CD4-positive, alpha-beta memory T cell (primary cell): ENCODE measurements at regions not wholly inside any gene's neighbourhood (a gene's known extent, or its start where the extent isn't known, plus 50 kb on each side); places are given as distances from the start of the nearest gene placed in this dataset.

Experiments used
- CTCF ChIA-PET: fragments of 350-600 bp; sonication (Branson Sonifier 250); formaldehyde crosslinking; loops from one replicate; lab custom pipeline; 2021; ENCODE audit warnings: inconsistent platforms; ENCODE audit not compliant: partially characterized antibody; lab: Charles Lee
- POLR2A ChIA-PET: fragments of 350-600 bp; sonication (Branson Sonifier 250); formaldehyde crosslinking; loops from one replicate; lab custom pipeline; 2021; ENCODE audit not compliant: partially characterized antibody; lab: Charles Lee
- DNase-seq, 5 donors: peaks; one replicate each; pipeline versions ENCODE4 v3.0.0 to v3.0.0-alpha.2; 2020 to 2022; ENCODE audit warnings: mixed read lengths in 1 of 5
- H3K27ac ChIP-seq: one replicate; pipeline ENCODE4 v1.7.0; 2013; ENCODE audit warnings: low read depth, low read length
- H3K27me3 ChIP-seq: 2 replicates; pipeline ENCODE4 v1.7.0; 2013; ENCODE audit warnings: mild to moderate bottlenecking, low read length, moderate library complexity; ENCODE audit not compliant: insufficient read depth
- H3K36me3 ChIP-seq: 2 replicates; pipeline ENCODE4 v1.7.0; 2013; ENCODE audit warnings: mild to moderate bottlenecking, low read length, moderate library complexity; ENCODE audit not compliant: insufficient read depth
- H3K4me1 ChIP-seq: 2 replicates; pipeline ENCODE4 v1.7.0; 2013; ENCODE audit warnings: mild to moderate bottlenecking, low read length, moderate library complexity; ENCODE audit not compliant: insufficient read depth
- H3K4me3 ChIP-seq, 2 donors: one replicate each; pipeline ENCODE4 v1.7.0; 2013; ENCODE audit warnings: low read length in 2 of 2, mild to moderate bottlenecking in 1 of 2
- H3K9me3 ChIP-seq, 2 donors: one replicate each; pipeline ENCODE4 v1.7.0; 2013; ENCODE audit warnings: low read length in 2 of 2, control low read depth in 1 of 2; ENCODE audit not compliant: control insufficient read depth in 1 of 2
- H3K27ac Mint-ChIP-seq, 7 donors: one replicate each; pipeline ENCODE4 v1.8.0; 2020 to 2021; ENCODE audit warnings: mixed read lengths in 7 of 7, mild to moderate bottlenecking in 6 of 7, inconsistent platforms in 3 of 7, moderate library complexity in 3 of 7
- H3K27me3 Mint-ChIP-seq, 2 donors: one replicate each; pipeline ENCODE4 v1.8.0; 2020 to 2021; ENCODE audit warnings: mixed read lengths in 2 of 2
- H3K36me3 Mint-ChIP-seq, 2 donors: one replicate each; pipeline ENCODE4 v1.8.0; 2020 to 2021; ENCODE audit warnings: mixed read lengths in 2 of 2, inconsistent platforms in 1 of 2, mild to moderate bottlenecking in 1 of 2
- H3K4me1 Mint-ChIP-seq, 4 donors: one replicate each; pipeline ENCODE4 v1.8.0; 2020 to 2021; ENCODE audit warnings: mixed read lengths in 4 of 4, mild to moderate bottlenecking in 1 of 4
- H3K4me3 Mint-ChIP-seq, 8 donors: one replicate each; pipeline ENCODE4 v1.8.0; 2020 to 2021; ENCODE audit warnings: mixed read lengths in 8 of 8, mild to moderate bottlenecking in 7 of 8, moderate library complexity in 6 of 8, inconsistent platforms in 3 of 8
- H3K9me3 Mint-ChIP-seq, 8 donors: one replicate each; pipeline ENCODE4 v1.8.0; 2020 to 2021; ENCODE audit warnings: mixed read lengths in 8 of 8, mild to moderate bottlenecking in 5 of 8, inconsistent platforms in 3 of 8, moderate library complexity in 1 of 8
- intact Hi-C: fragments of 100-400 bp; cut with micrococcal nuclease; formaldehyde crosslinking; loops from one replicate; pipeline ENCODE4 v1.15.1; 2023

DNA sequence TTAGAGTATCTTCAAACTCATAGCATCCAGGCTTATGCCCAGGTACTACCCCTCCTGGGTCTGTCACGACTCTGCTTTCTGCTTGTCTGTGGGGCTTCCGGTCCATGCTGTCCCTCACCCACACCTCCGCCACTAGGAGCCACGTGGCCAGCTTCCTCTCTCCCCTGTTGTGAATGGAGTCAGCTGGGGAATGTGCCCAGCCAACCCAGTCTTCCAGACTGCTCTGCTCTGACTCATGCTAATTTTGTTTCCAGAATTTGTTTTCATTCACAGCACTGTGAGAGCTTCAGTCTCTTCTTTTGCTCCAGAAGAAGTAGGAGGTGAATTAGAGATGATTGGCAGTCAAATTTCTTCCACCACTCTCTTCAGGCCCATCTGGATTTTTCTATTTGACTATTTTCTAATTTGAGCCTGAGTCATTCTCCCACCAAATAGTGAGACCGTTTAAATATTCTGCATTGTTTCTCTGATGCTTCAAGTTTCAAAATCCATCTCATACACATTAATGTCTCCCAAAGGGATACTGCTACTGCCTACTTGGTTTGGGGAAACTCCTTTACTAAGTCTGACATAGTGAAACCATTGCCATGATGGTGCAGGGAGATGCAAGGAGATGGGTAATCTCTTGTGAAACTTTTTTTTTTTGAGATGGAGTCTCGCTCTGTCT lies 424.1 kb upstream of the KIF2A start:
- POLR2A ChIA-PET = no interaction called here
- no peak overlapping the region for H3K4me3 ChIP-seq

DNA sequence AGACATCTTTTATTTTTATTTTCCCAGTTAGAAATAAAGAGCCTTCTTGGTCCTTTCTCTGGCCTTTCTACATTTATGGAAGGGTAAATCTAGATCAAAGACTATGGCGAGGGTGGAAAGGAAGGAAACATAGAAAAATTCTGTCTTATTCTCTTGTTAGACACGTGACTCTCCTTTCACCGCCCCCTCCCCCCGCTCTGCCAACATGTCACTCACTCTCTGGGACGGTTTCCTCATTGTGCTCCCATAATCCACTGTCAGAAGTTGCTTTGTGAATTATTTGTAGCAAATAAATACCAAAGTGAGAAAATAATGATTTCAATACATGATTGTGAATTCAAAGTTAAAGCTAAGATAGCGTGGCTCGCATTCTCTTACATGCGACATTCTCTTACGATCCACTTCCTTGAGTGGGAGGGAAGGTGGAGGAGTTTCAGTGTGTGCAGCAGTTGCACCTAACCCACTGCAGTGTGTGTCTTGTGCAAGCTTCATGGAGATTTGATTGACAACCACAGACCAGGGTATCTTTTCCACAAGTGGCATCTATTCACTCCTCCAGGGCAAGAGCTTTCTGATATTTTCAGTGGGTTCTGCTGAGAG lies 423.0 kb upstream of the KIF2A start:
- Mint-ChIP-seq H3K27ac (no peak overlapping the region), H3K9me3 (peaks cover 0 to 7% (median 4%) of the 10 kb centered on the region in 8 donors), H3K27me3 (no peaks in the 10 kb centered on the region), H3K4me1 (no peaks in the 10 kb centered on the region), H3K36me3 (no peaks in the 10 kb centered on the region), H3K4me3 (no peak overlapping the region)
- no peak for DNase-seq
- intact Hi-C loops = no loop called here
- ChIA-PET POLR2A (no interaction called here), CTCF (no interaction called here)
- Histone ChIP-seq H3K36me3 (no peaks in the 10 kb centered on the region), H3K4me1 (no peaks in the 10 kb centered on the region), H3K27me3 (no peaks in the 10 kb centered on the region), H3K4me3 (no peak overlapping the region), H3K9me3 (no peaks in the 10 kb centered on the region), H3K27ac (no peak overlapping the region)

More for the DNA sequence above, 424.1 kb upstream of the KIF2A start:
- Histone ChIP-seq H3K4me1 (no peaks in the 10 kb centered on the region), H3K9me3 (no peaks in the 10 kb centered on the region), H3K27ac (no peak overlapping the region), H3K36me3 (no peaks in the 10 kb centered on the region), H3K27me3 (no peaks in the 10 kb centered on the region)
- no peak for DNase-seq
- no peak overlapping the region for H3K4me3 Mint-ChIP-seq
- peaks cover 0 to 1% of the 10 kb centered on the region in 2 donors for H3K27me3 Mint-ChIP-seq
- H3K36me3 Mint-ChIP-seq = no peaks in the 10 kb centered on the region
- H3K4me1 Mint-ChIP-seq = no peaks in the 10 kb centered on the region
- H3K27ac Mint-ChIP-seq = no peak overlapping the region
- intact Hi-C loops = no loop called here
- CTCF ChIA-PET = no interaction called here
- H3K9me3 Mint-ChIP-seq = peaks cover 0 to 6% (median 2%) of the 10 kb centered on the region in 8 donors

DNA sequence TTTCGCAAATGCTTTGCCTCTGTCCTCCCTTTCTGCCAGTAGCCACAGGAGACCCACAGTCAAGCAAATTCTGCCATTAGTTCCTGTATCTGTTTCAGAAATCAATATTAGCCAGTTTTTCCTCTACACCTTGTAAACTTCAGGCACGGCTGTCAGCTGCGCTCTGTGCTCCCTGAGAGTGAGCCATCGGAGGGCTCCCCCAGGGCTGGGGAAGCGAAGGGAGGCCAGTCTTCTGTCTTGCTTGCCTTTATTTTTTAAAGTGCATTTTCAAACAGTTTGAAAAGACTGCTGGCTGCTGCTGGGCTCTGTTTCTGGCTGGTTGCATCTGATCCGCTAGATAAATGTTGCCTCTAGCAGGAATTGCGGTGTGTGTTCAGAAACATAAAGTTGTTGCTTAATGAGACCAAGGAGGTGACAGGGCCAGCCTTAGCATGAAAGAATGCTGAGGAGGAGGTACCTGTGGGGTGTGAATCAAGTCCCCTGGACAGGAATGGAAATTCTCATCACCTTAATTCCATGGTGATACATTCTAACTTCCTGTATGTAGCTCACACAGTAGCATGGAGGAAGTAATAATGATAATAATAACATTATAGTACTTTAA lies 421.7 kb upstream of the KIF2A start:
- POLR2A ChIA-PET = interaction anchor here (0.7 kb wide), 1 partner anchor 41 kb away, joined by 3 read pairs; no protein-coding TSS in a partner anchor
- CTCF ChIA-PET = no interaction called here
- Histone ChIP-seq H3K9me3 (no peaks in the 10 kb centered on the region), H3K4me3 (no peak overlapping the region), H3K4me1 (no peaks in the 10 kb centered on the region), H3K36me3 (no peaks in the 10 kb centered on the region), H3K27me3 (no peaks in the 10 kb centered on the region), H3K27ac (no peak overlapping the region)
- H3K4me1 Mint-ChIP-seq = no peaks in the 10 kb centered on the region
- no peak overlapping the region for H3K27ac Mint-ChIP-seq
- no peak for DNase-seq
- no peaks in the 10 kb centered on the region for H3K27me3 Mint-ChIP-seq
- no peaks in the 10 kb centered on the region for H3K36me3 Mint-ChIP-seq
- no peak overlapping the region for H3K4me3 Mint-ChIP-seq
- intact Hi-C loops = no loop called here
- H3K9me3 Mint-ChIP-seq = peaks cover 0 to 11% (median 6%) of the 10 kb centered on the region in 8 donors

DNA sequence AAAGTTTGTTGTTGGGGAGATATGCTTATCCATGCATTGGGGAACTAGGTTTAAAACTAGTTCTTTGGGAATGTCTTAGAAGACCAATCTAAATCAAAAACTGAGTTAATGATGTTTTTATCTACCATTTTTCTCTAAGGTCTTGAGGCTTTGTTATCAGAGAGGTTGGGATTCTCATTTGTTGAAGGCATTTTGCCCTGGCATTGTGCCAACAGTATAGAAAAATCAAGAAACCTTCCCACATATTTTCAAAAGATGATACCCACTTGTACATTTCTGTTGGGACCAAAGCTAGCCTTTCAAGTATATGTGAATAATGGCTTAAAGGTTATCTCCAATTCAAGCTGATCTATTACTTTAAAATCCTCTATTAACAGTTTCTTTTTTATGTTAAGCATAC lies 419.8 kb upstream of the KIF2A start:
- no peaks in the 10 kb centered on the region for H3K27me3 Mint-ChIP-seq
- H3K4me1 Mint-ChIP-seq = no peaks in the 10 kb centered on the region
- H3K27ac ChIP-seq = no peak overlapping the region
- H3K4me3 Mint-ChIP-seq = no peak overlapping the region
- H3K9me3 Mint-ChIP-seq = peaks cover 0 to 11% (median 10%) of the 10 kb centered on the region in 8 donors
- no peak overlapping the region for H3K27ac Mint-ChIP-seq
- no peaks in the 10 kb centered on the region for H3K27me3 ChIP-seq
- H3K9me3 ChIP-seq = no peaks in the 10 kb centered on the region
- ChIA-PET POLR2A (no interaction called here), CTCF (no interaction called here)
- intact Hi-C loops = no loop called here
- H3K4me1 ChIP-seq = no peaks in the 10 kb centered on the region
- no peak for DNase-seq
- H3K36me3 ChIP-seq = no peaks in the 10 kb centered on the region
- H3K36me3 Mint-ChIP-seq = no peaks in the 10 kb centered on the region
- no peak overlapping the region for H3K4me3 ChIP-seq

DNA sequence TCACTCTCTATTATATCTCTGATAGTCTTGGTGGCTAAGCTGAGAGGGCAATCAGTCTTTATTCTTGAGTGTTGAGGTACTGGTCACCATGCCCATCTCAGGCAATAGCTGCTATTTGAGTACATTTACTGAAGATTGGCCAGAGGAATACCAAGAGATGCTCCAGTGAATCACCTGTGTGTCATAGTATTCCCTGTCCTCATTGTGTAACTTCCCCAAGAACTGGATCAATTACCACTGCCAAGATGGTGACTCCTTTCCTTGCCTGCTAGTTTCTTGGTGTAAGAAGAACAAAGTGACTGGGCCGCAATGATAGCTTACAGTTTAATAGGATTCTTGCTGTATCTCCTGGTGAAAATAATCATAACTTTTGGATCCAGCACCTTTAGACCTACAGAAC lies 418.7 kb upstream of the KIF2A start:
- CTCF ChIA-PET = no interaction called here
- H3K4me3 ChIP-seq = no peak overlapping the region

DNA sequence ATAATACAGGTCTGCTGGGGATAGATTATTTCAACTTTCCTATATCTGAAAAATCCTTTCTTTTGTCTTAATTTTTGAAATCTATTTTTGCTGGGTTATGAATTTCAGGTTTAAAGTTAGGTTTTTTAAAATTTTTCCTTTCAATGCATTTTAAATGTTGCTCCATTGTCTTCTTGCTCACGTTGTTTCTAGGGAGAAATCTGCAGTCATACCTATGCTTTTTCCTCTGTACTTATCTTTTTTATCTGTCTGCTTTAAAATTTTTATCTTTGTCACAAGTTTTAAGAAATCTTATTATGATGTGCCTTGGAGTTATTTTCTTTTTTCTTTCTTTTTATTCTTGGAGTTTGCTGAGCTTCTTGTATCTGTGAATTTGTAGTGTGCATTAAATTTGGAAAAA lies 412.0 kb upstream of the KIF2A start:
- no peaks in the 10 kb centered on the region for H3K36me3 Mint-ChIP-seq
- CTCF ChIA-PET = no interaction called here
- H3K27ac Mint-ChIP-seq = no peak overlapping the region

More for the DNA sequence above, 418.7 kb upstream of the KIF2A start:
- Histone ChIP-seq H3K4me1 (no peaks in the 10 kb centered on the region), H3K36me3 (no peaks in the 10 kb centered on the region), H3K9me3 (no peaks in the 10 kb centered on the region), H3K27ac (no peak overlapping the region), H3K27me3 (no peaks in the 10 kb centered on the region)
- no peaks in the 10 kb centered on the region for H3K27me3 Mint-ChIP-seq
- H3K36me3 Mint-ChIP-seq = no peaks in the 10 kb centered on the region
- H3K9me3 Mint-ChIP-seq = peaks cover 0 to 15% (median 10%) of the 10 kb centered on the region in 8 donors
- H3K27ac Mint-ChIP-seq = no peak overlapping the region
- intact Hi-C loops = no loop called here
- DNase-seq = no peak
- H3K4me1 Mint-ChIP-seq = no peaks in the 10 kb centered on the region
- H3K4me3 Mint-ChIP-seq = no peak overlapping the region
- POLR2A ChIA-PET = no interaction called here

DNA sequence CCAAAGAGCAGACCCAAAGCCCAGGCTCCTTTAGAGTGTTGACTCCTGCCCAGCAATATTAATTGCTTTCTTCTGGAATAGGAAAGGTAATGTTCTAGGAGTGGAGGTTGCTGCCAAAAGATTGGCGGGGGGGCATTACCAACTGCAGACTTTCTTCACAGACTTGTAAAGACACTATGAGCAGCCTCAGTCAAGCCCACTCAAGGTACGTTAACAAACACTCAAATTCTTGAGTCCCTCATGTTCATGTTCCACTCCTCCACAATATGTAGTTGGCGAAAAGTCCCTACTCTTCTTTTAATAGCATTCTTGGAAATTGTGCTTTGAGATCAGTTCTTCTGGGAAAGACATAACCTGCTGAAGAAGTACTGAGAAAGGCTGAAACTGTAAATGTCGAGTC lies 409.2 kb upstream of the KIF2A start:
- no peaks in the 10 kb centered on the region for H3K27me3 Mint-ChIP-seq
- no peak overlapping the region for H3K27ac ChIP-seq
- intact Hi-C loops = no loop called here
- ChIA-PET POLR2A (no interaction called here), CTCF (no interaction called here)
- no peak for DNase-seq
- no peaks in the 10 kb centered on the region for H3K4me1 ChIP-seq
- no peak overlapping the region for H3K27ac Mint-ChIP-seq
- H3K36me3 ChIP-seq = no peaks in the 10 kb centered on the region
- H3K4me1 Mint-ChIP-seq = no peaks in the 10 kb centered on the region
- no peaks in the 10 kb centered on the region for H3K9me3 ChIP-seq
- no peaks in the 10 kb centered on the region for H3K36me3 Mint-ChIP-seq
- no peak overlapping the region for H3K4me3 ChIP-seq
- H3K4me3 Mint-ChIP-seq = no peak overlapping the region
- H3K9me3 Mint-ChIP-seq = peaks cover 0 to 14% (median 6%) of the 10 kb centered on the region in 8 donors
- no peaks in the 10 kb centered on the region for H3K27me3 ChIP-seq

More for the DNA sequence above, 412.0 kb upstream of the KIF2A start:
- H3K4me1 Mint-ChIP-seq = no peaks in the 10 kb centered on the region
- Histone ChIP-seq H3K4me1 (no peaks in the 10 kb centered on the region), H3K36me3 (no peaks in the 10 kb centered on the region), H3K27me3 (no peaks in the 10 kb centered on the region), H3K9me3 (no peaks in the 10 kb centered on the region), H3K4me3 (no peak overlapping the region), H3K27ac (no peak overlapping the region)
- POLR2A ChIA-PET = no interaction called here
- peaks cover 0 to 19% (median 8%) of the 10 kb centered on the region in 8 donors for H3K9me3 Mint-ChIP-seq
- no peak for DNase-seq
- no peaks in the 10 kb centered on the region for H3K27me3 Mint-ChIP-seq
- H3K4me3 Mint-ChIP-seq = no peak overlapping the region
- intact Hi-C loops = no loop called here
